Stimulated activated CD8-positive, alpha-beta memory T cell treated with anti-CD3 and anti-CD28 coated beads, Interleukin-12 subunit alpha, Interleukin-12 subunit beta, amount 100 ng/mL, for 24 hours (primary cell): ENCODE measurements at regions not wholly inside any gene's neighbourhood (a gene's known extent, or its start where the extent isn't known, plus 50 kb on each side); places are given as distances from the start of the nearest gene placed in this dataset.
"Not testable (repeated sequence)": the region's sequence is repeated elsewhere in the genome, so short reads cannot be mapped to it uniquely, and the experiment has no call there.

ENCODE experiments used
- DNase-seq: peaks from one replicate; pipeline ENCODE4 v3.0.0-alpha.2; 2020; ENCODE audit errors: extremely low read depth

DNA sequence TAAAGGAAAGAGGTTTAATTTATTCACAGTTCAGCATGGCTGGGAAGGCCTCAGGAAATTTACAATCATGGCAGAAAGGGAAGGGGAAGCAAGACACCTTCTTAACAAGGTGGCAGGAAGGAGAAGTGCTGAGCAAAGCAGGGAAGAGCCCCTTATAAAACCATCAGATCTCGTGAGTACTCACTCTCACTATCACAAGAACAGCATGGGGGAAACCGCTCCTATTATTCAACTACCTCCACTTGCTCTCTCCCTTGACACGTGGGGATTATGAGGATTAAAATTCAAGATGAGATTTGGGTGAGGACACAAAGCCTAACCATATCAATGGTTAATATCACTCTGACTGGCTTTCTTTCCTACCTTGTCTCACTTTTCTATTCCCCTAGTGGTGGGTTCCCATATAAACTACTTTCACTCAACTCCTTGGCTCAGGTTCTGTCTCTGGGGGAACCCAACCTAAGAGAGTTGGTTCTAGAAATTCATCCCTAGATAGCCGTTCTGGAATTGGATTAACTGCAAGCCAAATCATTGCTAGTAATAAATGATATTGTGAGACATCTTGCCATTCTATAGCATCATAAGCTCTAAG lies 749.8 kb upstream of the GRAMD2B start:
- no peak for DNase-seq

GRCh38 chr5:125679522-125679921 lies 743.7 kb upstream of the GRAMD2B start:
- DNase-seq, result no peak

DNA sequence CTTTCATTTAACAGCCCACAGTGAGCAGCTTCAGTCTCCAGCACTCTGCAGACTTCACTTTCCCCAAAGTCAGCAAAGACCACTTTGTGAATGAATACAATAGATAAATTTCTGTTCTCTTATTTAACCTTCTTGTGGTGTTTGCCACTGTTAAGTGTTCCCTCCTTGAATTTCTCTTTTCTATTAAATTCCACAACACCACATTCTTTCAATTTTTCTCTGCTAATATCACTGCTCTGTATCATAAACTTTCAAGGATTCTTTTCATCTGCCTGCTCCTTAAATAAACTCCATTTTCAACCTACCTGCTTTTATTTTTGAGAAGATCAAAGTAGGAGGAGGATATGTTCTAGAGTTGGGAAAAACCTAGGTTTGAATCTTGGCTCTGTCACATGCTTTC lies 739.5 kb upstream of the GRAMD2B start:
- no peak for DNase-seq

DNA sequence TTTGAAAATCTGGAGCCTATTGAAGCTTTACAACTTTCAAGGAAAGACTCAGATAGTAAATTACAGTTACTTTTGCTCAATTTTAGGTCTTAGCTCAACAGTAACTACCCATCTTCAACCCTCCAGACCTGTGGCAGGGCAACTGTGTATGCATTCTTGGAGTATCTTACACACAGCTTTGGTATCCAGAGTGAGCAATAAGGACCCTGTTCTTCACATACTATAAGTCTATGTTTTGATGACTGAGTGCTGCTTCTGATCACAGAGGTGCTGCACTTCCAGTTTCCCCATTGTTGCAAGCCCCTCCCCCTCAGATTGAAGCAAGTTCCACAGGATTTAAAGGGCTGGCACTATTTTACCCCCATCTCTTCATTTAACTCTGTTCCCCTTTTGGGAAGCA lies 737.4 kb upstream of the GRAMD2B start:
- no peak for DNase-seq

DNA sequence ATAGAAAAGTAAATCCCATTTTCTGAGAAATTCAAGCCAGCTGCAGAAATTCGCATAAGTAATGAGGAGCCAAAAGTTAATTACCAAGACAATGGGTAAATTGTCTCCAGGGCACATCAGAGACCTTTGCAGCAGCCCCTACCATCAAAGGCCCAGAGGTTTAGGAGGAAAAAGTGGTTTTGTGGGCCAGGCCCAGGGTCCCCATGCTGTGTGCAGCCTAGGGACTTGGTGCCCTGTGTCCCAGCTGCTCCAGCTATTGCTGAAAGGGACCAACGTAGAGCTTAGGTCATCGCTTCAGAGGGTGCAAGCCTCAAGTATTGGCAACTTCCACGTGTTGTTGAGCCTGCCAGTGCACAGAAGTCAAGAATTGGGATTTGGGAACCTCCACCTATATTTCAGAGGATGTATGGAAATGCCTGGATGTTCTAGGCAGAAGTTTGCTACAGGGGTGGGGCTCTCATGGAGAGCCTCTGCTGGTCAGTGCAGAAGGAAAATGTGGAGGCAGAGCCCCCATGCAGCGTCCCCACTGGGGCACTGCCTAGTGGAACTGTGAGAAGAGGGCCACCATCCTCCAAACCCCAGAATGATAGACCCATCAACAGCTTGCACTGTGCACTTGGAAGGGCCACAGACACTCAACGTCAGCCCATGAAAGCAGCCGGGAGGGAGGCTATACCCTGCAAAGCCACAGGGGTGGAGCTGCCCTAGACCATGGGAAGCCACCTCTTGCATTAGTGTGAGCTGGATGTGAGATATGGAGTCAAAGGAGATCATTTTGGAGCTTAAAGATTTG lies 731.3 kb upstream of the GRAMD2B start:
- not testable (repeated sequence) for DNase-seq

GRCh38 chr5:125695996-125696655 lies 727.1 kb upstream of the GRAMD2B start:
- DNase-seq, result no peak

DNA sequence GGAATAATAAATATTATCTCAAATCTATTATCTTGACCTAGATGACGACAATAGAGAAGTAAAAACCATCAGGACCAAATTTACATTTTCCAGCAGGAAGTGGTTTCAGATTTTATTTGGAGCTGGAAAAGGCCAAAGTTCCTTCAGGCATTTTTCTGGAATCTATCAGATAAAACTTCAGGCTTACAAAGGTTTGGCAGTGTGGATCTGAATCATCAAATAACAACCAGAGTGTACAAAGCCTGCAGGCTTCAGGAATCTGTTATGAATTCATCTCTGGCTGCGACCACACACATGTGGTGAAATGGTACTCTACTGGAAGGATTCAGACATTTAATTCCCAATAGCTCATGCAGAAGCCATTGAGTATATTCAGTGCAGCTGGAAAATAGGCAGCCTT lies 726.4 kb upstream of the GRAMD2B start:
- DNase-seq, result no peak

DNA sequence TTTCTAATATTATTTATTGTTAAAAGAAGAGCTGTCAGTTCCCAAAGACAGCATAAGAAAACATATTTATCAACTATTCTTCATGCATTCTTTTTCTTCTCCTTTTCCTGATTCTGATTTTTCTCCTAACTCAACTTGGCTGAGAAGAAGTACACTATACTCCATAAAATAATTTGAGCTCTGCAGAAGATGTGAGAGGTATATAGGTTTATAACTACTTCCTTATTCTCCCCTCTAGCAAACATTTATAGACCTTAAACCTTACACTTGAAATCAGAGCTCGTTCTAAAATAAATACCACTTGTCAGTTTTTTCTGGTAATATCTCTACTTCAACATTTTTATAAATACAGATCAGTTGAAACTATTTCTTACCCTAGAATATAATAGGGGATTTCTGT lies 724.8 kb upstream of the GRAMD2B start:
- DNase-seq, result no peak

DNA sequence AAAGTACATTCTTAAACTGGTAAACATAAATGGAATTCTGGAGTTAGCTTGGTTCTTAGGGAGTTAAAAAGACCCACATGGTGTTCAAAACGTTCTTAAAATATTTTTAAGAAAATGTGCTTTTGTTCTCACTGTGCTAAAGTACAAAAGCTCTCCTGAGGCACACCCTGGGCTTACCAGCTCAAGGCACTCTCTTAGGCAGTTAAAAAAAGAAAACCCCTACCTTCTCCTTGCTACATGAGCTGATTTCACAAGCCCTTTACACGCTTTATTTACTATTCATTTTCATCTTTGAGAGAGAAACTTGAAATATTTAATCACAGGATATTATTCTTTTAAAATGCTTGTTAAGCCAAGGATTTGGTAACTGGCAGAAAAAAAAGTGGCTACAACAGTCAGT lies 723.3 kb upstream of the GRAMD2B start:
- no peak for DNase-seq

DNA sequence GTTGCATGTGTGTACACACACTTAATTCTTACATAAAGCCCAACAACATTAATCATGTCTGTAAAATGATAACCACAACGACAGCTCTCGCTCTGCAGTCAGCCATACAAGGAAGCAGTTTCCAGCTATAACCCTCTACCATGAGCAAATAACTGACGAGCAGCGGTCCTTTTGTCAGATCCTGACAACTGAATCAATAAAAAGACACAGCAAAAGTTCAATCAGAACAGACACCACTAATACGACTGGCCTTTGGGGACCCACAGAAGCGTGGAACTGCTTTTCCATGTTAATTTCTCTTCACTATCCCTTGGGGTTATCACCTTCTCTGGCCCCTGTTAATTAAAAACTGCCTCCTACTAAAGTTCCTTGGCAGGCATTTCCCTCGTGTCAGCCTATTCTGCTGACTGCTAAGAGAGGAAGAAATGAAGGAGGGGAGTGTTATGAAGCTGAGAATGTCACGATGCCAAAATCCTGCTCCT lies 722.8 kb upstream of the GRAMD2B start:
- DNase-seq, result no peak

GRCh38 chr5:125703616-125704015 lies 719.6 kb upstream of the GRAMD2B start:
- no peak for DNase-seq

DNA sequence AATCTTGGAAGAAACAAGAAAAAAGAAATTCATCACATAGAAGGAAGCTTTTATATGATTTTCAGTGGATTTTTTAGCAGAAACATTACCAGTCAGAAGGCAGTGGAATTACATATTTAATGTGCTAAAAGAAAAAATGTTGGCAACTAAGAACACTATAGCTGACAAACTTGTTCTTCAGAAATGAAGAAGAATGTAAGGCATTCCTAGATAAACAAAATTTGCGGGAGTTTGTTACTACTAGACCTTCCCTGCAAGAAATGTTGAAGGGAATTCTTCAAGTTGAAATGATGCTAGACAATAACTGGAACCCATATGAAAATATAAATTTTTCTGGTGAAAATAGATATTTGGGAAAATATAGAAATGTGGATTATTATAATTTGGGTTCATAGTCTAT lies 718.3 kb upstream of the GRAMD2B start:
- no peak for DNase-seq

DNA sequence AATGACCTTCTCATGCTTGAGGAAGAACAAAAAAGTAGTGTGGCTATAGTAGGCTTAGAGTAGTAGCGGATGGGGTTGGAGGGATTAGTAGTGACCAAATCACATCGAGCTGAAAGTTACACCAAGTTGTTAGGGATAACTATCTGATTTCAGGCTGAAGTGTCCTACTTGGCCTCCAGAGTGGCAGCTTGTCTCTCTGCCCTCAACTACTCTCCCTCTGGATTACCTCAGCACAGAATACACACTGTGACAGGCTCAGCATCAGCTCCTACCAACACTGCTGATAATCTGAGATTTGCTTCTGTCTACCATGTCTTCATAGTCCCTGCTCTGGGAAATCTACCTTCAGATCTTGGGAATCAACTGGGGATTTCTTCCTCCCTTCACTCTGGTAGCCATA lies 714.6 kb upstream of the GRAMD2B start:
- DNase-seq, result no peak

GRCh38 chr5:125710745-125711144 lies 712.5 kb upstream of the GRAMD2B start:
- DNase-seq, result no peak

DNA sequence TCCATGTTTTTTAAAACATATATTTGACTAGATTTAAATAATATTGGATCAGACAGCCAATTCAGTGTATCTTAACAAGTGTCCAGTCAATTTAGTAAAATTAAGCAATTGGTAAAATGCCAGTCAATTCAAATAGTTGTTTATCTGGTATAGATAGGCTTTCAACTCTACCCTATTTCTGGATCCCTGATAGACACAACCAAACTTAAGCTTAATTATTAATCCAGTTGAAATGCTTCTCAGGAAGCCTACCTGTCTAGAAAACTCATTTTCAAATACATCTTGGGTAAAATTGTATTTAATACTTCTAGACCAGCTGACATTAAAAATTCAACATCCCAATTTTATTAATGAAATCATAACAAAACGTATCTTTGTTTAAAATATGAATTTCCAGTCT lies 710.8 kb upstream of the GRAMD2B start:
- DNase-seq, result no peak

GRCh38 chr5:125713109-125713805 lies 710.0 kb upstream of the GRAMD2B start:
- DNase-seq, result no peak

GRCh38 chr5:125715216-125715615 lies 708.0 kb upstream of the GRAMD2B start:
- no peak for DNase-seq

DNA sequence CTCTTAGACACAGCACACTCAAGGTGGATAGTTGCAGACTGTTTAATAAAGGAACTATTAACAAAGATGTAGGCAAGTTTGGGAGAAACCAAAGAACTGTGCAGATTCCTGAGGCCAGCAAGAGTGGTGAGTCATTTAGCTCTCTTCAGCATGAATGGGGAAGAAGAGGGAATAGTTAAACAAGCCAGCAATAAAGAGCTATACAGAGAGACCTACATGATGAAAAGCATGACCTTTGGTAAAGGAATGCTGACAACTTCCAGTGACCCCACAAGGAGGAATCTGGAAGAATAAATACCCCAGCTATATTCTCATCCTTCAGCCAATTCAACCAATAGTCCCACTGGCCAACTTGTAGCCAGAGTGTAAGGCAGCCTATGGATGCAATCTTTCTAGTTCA lies 706.0 kb upstream of the GRAMD2B start:
- DNase-seq, result no peak

- DNase-seq, result no peak
These were observed 703.4 kb upstream of the GRAMD2B start for GRCh38 chr5:125719681-125720347.

DNA sequence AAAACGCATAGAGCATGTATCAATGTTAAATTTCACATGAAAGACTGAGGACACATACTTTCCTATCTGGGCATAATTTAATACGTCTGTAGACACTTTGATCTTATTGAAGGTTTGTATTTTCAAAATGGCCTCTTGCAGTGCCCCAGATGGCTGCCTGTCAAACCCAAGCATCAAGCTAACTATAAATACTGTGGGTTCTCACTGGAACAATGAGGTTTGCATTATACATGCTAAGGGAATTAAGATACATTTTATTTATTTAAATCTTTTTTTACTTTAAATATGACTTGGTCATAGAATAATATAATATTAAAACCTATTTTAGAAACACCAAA lies 702.9 kb upstream of the GRAMD2B start:
- DNase-seq, result no peak

DNA sequence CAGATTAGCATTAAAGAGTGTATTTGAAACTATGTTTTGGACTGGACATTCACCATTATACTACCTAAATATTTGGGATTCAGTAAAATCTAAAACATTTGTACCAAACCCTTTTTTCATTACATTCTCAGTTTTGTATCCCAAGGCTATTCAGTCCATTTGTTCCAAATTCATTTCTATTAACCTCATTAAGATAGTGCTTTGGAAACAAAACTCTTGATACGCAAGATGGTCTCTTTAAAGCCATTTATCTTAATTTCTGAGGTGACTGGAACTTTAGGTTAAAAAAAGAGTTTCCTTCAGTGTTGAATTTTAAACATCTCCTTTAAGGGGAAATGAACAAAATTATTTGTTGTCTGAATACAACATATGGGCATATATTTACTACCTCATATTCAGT lies 702.5 kb upstream of the GRAMD2B start:
- DNase-seq, result no peak

GRCh38 chr5:125722550-125722949 lies 700.7 kb upstream of the GRAMD2B start:
- no peak for DNase-seq
